Effector memory CD8-positive, alpha-beta T cell (primary cell): ENCODE measurements at regions not wholly inside any gene's neighbourhood (a gene's known extent, or its start where the extent isn't known, plus 50 kb on each side); places are given as distances from the start of the nearest gene placed in this dataset.

Experiments
- ATAC-seq: fragments of 150-1000 bp; cut with Tn5 transposase; replicated peaks from 2 replicates; pipeline ENCODE4 v1.10.0; 2021; ENCODE audit warnings: mild to moderate bottlenecking, moderate library complexity
- DNase-seq, 3 experiments: peaks; one replicate each; pipeline ENCODE4 v3.0.0; 2021
- H3K27ac Mint-ChIP-seq, 2 donors: one replicate each; pipeline ENCODE4 v1.8.0; 2022; ENCODE audit warnings: mild to moderate bottlenecking in 2 of 2, mixed read lengths in 2 of 2, moderate library complexity in 2 of 2
- H3K27me3 Mint-ChIP-seq, 2 donors: one replicate each; pipeline ENCODE4 v1.8.0; 2022; ENCODE audit warnings: mixed read lengths in 2 of 2
- H3K36me3 Mint-ChIP-seq: one replicate; pipeline ENCODE4 v1.8.0; 2022; ENCODE audit warnings: mild to moderate bottlenecking, moderate library complexity, mixed read lengths; ENCODE audit not compliant: insufficient read depth
- H3K4me1 Mint-ChIP-seq, 2 donors: one replicate each; pipeline ENCODE4 v1.8.0; 2022; ENCODE audit warnings: low read depth in 2 of 2, mixed read lengths in 2 of 2
- H3K4me3 Mint-ChIP-seq, 2 donors: one replicate each; pipeline ENCODE4 v1.8.0; 2022; ENCODE audit warnings: mild to moderate bottlenecking in 2 of 2, mixed read lengths in 2 of 2, moderate library complexity in 2 of 2
- H3K9me3 Mint-ChIP-seq, 2 donors: one replicate each; pipeline ENCODE4 v1.8.0; 2022; ENCODE audit warnings: mixed read lengths in 2 of 2

GRCh38 chr22:49156662-49157285 is 670.9 kb downstream of the BRD1 start:
- no peak for DNase-seq
- Mint-ChIP-seq H3K9me3 (peaks cover 0 to 6% of the 10 kb centered on the region in 2 donors), H3K4me3 (no peak overlapping the region), H3K4me1 (no peaks in the 10 kb centered on the region), H3K36me3 (peaks cover 2% of the 10 kb centered on the region), H3K27me3 (peaks cover 0 to 24% of the 10 kb centered on the region in 2 donors), H3K27ac (no peak overlapping the region)
- ATAC-seq: no peak

- no peaks in the 10 kb centered on the region for H3K4me1 Mint-ChIP-seq
- H3K36me3 Mint-ChIP-seq: peaks cover 2% of the 10 kb centered on the region
- H3K4me3 Mint-ChIP-seq: no peak overlapping the region
- H3K27ac Mint-ChIP-seq: no peak overlapping the region
- DNase-seq (no peak), ATAC-seq (no peak)
- peaks cover 0 to 26% of the 10 kb centered on the region in 2 donors for H3K27me3 Mint-ChIP-seq
- H3K9me3 Mint-ChIP-seq: peaks cover 0 to 6% of the 10 kb centered on the region in 2 donors
These were observed 671.7 kb downstream of the BRD1 start for GRCh38 chr22:49155770-49156580.

GRCh38 chr22:49155039-49155769 is 672.5 kb downstream of the BRD1 start:
- DNase-seq (no peak), ATAC-seq (no peak)
- Mint-ChIP-seq H3K27ac (no peak overlapping the region), H3K4me3 (no peak overlapping the region), H3K36me3 (peaks cover 2% of the 10 kb centered on the region), H3K9me3 (peaks cover 0 to 6% of the 10 kb centered on the region in 2 donors), H3K27me3 (peaks cover 0 to 26% of the 10 kb centered on the region in 2 donors), H3K4me1 (no peaks in the 10 kb centered on the region)

- Mint-ChIP-seq H3K36me3 (peaks cover 2% of the 10 kb centered on the region), H3K4me3 (no peak overlapping the region)
- ATAC-seq: no peak
These were observed 673.2 kb downstream of the BRD1 start for GRCh38 chr22:49154433-49154832.

GRCh38 chr22:49153921-49154320 is 673.8 kb downstream of the BRD1 start:
- peaks cover 4 to 34% of the 10 kb centered on the region in 2 donors for H3K27me3 Mint-ChIP-seq
- no peak overlapping the region for H3K27ac Mint-ChIP-seq
- no peak overlapping the region for H3K4me3 Mint-ChIP-seq
- H3K36me3 Mint-ChIP-seq: peaks cover 2% of the 10 kb centered on the region
- no peak for DNase-seq
- H3K4me1 Mint-ChIP-seq: no peaks in the 10 kb centered on the region
- no peak for ATAC-seq
- peaks cover 0 to 6% of the 10 kb centered on the region in 2 donors for H3K9me3 Mint-ChIP-seq

More at GRCh38 chr22:49154433-49154832, 673.2 kb downstream of the BRD1 start:
- H3K9me3 Mint-ChIP-seq: peaks cover 0 to 6% of the 10 kb centered on the region in 2 donors
- H3K27ac Mint-ChIP-seq: no peak overlapping the region
- H3K4me1 Mint-ChIP-seq: no peaks in the 10 kb centered on the region
- DNase-seq: no peak
- H3K27me3 Mint-ChIP-seq: peaks cover 0 to 28% of the 10 kb centered on the region in 2 donors

- Mint-ChIP-seq H3K4me3 (no peak overlapping the region), H3K36me3 (peaks cover 2% of the 10 kb centered on the region), H3K27me3 (peaks cover 10 to 41% of the 10 kb centered on the region in 2 donors), H3K9me3 (peaks cover 0 to 6% of the 10 kb centered on the region in 2 donors), H3K27ac (no peak overlapping the region), H3K4me1 (no peaks in the 10 kb centered on the region)
- ATAC-seq: no peak
- DNase-seq: no peak
These were observed 674.5 kb downstream of the BRD1 start for GRCh38 chr22:49152939-49153770.

GRCh38 chr22:49152127-49152938 is 675.3 kb downstream of the BRD1 start:
- H3K9me3 Mint-ChIP-seq: peaks cover 0 to 6% of the 10 kb centered on the region in 2 donors
- peaks cover 16 to 49% of the 10 kb centered on the region in 2 donors for H3K27me3 Mint-ChIP-seq
- peaks cover 2% of the 10 kb centered on the region for H3K36me3 Mint-ChIP-seq
- no peaks in the 10 kb centered on the region for H3K4me1 Mint-ChIP-seq
- ATAC-seq (no peak), DNase-seq (no peak)
- no peak overlapping the region for H3K4me3 Mint-ChIP-seq
- no peak overlapping the region for H3K27ac Mint-ChIP-seq

GRCh38 chr22:49151256-49152126 is 676.2 kb downstream of the BRD1 start:
- no peak for DNase-seq
- ATAC-seq: no peak
- no peaks in the 10 kb centered on the region for H3K4me1 Mint-ChIP-seq
- peaks cover 2% of the 10 kb centered on the region for H3K36me3 Mint-ChIP-seq
- peaks cover 0 to 6% of the 10 kb centered on the region in 2 donors for H3K9me3 Mint-ChIP-seq
- no peak overlapping the region for H3K27ac Mint-ChIP-seq
- H3K27me3 Mint-ChIP-seq: peaks cover 16 to 57% of the 10 kb centered on the region in 2 donors
- H3K4me3 Mint-ChIP-seq: no peak overlapping the region

- DNase-seq (no peak), ATAC-seq (no peak)
- Mint-ChIP-seq H3K4me3 (no peak overlapping the region), H3K9me3 (peaks cover 0 to 3% of the 10 kb centered on the region in 2 donors), H3K4me1 (no peaks in the 10 kb centered on the region), H3K27me3 (peaks cover 16 to 64% of the 10 kb centered on the region in 2 donors), H3K36me3 (peaks cover 2% of the 10 kb centered on the region), H3K27ac (no peak overlapping the region)
These were observed 676.9 kb downstream of the BRD1 start for GRCh38 chr22:49150801-49151221.

- DNase-seq: no peak
- H3K9me3 Mint-ChIP-seq: no peaks in the 10 kb centered on the region
These were observed 677.7 kb downstream of the BRD1 start for GRCh38 chr22:49149721-49150608.

GRCh38 chr22:49148895-49149418 is 678.7 kb downstream of the BRD1 start:
- H3K36me3 Mint-ChIP-seq: peaks cover 2% of the 10 kb centered on the region
- H3K4me3 Mint-ChIP-seq: no peak overlapping the region
- ATAC-seq: no peak
- H3K9me3 Mint-ChIP-seq: no peaks in the 10 kb centered on the region
- no peak for DNase-seq
- H3K4me1 Mint-ChIP-seq: no peaks in the 10 kb centered on the region
- H3K27ac Mint-ChIP-seq: no peak overlapping the region
- H3K27me3 Mint-ChIP-seq: peaks cover 25 to 64% of the 10 kb centered on the region in 2 donors

More at GRCh38 chr22:49149721-49150608, 677.7 kb downstream of the BRD1 start:
- no peak for ATAC-seq
- no peak overlapping the region for H3K4me3 Mint-ChIP-seq
- peaks cover 2% of the 10 kb centered on the region for H3K36me3 Mint-ChIP-seq
- H3K4me1 Mint-ChIP-seq: no peaks in the 10 kb centered on the region
- H3K27ac Mint-ChIP-seq: no peak overlapping the region
- H3K27me3 Mint-ChIP-seq: peaks cover 18 to 64% of the 10 kb centered on the region in 2 donors
